ENCODE measurements at regions not wholly inside any gene's neighbourhood (a gene's known extent, or its start where the extent isn't known, plus 50 kb on each side); places are given as distances from the start of the nearest gene placed in this dataset.
"Not testable (repeated sequence)": the region's sequence is repeated elsewhere in the genome, so short reads cannot be mapped to it uniquely, and the experiment has no call there.

GRCh38 chr15:96894659-96895058, 564.2 kb downstream of the NR2F2 start:
- DNase-seq (ENCODE audit: low read depth in 2 of 2): no peak

GRCh38 chr15:96896766-96897165, 566.3 kb downstream of the NR2F2 start:
- no peak for DNase-seq (ENCODE audit: low read depth in 2 of 2)

GRCh38 chr15:96914081-96914480, 583.6 kb downstream of the NR2F2 start:
- DNase-seq (ENCODE audit: low read depth in 2 of 2): no peak

- DNase-seq (ENCODE audit: low read depth in 2 of 2): no peak
These were observed 586.2 kb downstream of the NR2F2 start for GRCh38 chr15:96916750-96917149.

GRCh38 chr15:96924570-96924969, 594.1 kb downstream of the NR2F2 start:
- DNase-seq (ENCODE audit: low read depth in 2 of 2): no peak

- no peak for DNase-seq (ENCODE audit: low read depth in 2 of 2)
These were observed 617.1 kb downstream of the NR2F2 start for GRCh38 chr15:96947296-96948229.

- DNase-seq (ENCODE audit: low read depth in 2 of 2): no peak
These were observed 618.5 kb downstream of the NR2F2 start for GRCh38 chr15:96948981-96949380.

- DNase-seq (ENCODE audit: low read depth in 2 of 2): no peak
These were observed 628.2 kb downstream of the NR2F2 start for GRCh38 chr15:96958721-96959120.

GRCh38 chr15:96959501-96959900, 629.0 kb downstream of the NR2F2 start:
- DNase-seq (ENCODE audit: low read depth in 2 of 2): no peak

- no peak for DNase-seq (ENCODE audit: low read depth in 2 of 2)
These were observed 630.4 kb downstream of the NR2F2 start for GRCh38 chr15:96960711-96961480.

GRCh38 chr15:96966554-96966953, 636.1 kb downstream of the NR2F2 start:
- DNase-seq (ENCODE audit: low read depth in 2 of 2): no peak

- DNase-seq (ENCODE audit: low read depth in 2 of 2): no peak
These were observed 639.5 kb downstream of the NR2F2 start for GRCh38 chr15:96969732-96970710.

- DNase-seq (ENCODE audit: low read depth in 2 of 2): no peak
These were observed 641.7 kb downstream of the NR2F2 start for GRCh38 chr15:96972201-96972600.

- DNase-seq (ENCODE audit: low read depth in 2 of 2): no peak
These were observed 644.3 kb downstream of the NR2F2 start for GRCh38 chr15:96974761-96975160.

GRCh38 chr15:96977886-96978285, 647.4 kb downstream of the NR2F2 start:
- no peak for DNase-seq (ENCODE audit: low read depth in 2 of 2)

GRCh38 chr15:96978937-96979473, 648.5 kb downstream of the NR2F2 start:
- no peak for DNase-seq (ENCODE audit: low read depth in 2 of 2)

GRCh38 chr15:96984121-96984671, 653.7 kb downstream of the NR2F2 start:
- not testable (repeated sequence) for DNase-seq (ENCODE audit: low read depth in 2 of 2)

- DNase-seq (ENCODE audit: low read depth in 2 of 2): no peak
These were observed 662.3 kb downstream of the NR2F2 start for GRCh38 chr15:96992817-96993216.

GRCh38 chr15:96997538-96997937, 667.0 kb downstream of the NR2F2 start:
- no peak for DNase-seq (ENCODE audit: low read depth in 2 of 2)

- DNase-seq (ENCODE audit: low read depth in 2 of 2): no peak
These were observed 678.5 kb downstream of the NR2F2 start for GRCh38 chr15:97009031-97009431.

GRCh38 chr15:97012986-97013385, 682.5 kb downstream of the NR2F2 start:
- no peak for DNase-seq (ENCODE audit: low read depth in 2 of 2)

All from stimulated activated CD8-positive, alpha-beta memory T cell treated with anti-CD3 and anti-CD28 coated beads, Interleukin-2, amount 100 ng/mL, for 48 hours (primary cell).